Ishikawa (cell line): ENCODE measurements at regions not wholly inside any gene's neighbourhood (a gene's known extent, or its start where the extent isn't known, plus 50 kb on each side); places are given as distances from the start of the nearest gene placed in this dataset.

Source experiments
- CEBPB ChIP-seq: IDR thresholded peaks from 2 replicates; pipeline ENCODE4 v1.6.1; 2012
- CREB1 ChIP-seq: IDR thresholded peaks from 2 replicates; pipeline ENCODE4 v1.6.1; 2012; ENCODE audit warnings: low read depth
- EGR1 ChIP-seq: IDR thresholded peaks from 2 replicates; pipeline ENCODE4 v1.6.1; 2012
- EP300 ChIP-seq: IDR thresholded peaks from 2 replicates; pipeline ENCODE4 v1.6.1; 2012; ENCODE audit warnings: borderline replicate concordance
- FOXM1 ChIP-seq: IDR thresholded peaks from 2 replicates; pipeline ENCODE4 v1.6.1; 2012; ENCODE audit warnings: low read depth, borderline replicate concordance
- MAX ChIP-seq: IDR thresholded peaks from 2 replicates; pipeline ENCODE4 v1.6.1; 2012
- NFIC ChIP-seq: IDR thresholded peaks from 2 replicates; pipeline ENCODE4 v1.6.1; 2012
- RAD21 ChIP-seq: IDR thresholded peaks from 2 replicates; pipeline ENCODE4 v1.6.1; 2012; ENCODE audit warnings: low read depth
- REST ChIP-seq: IDR thresholded peaks from 2 replicates; pipeline ENCODE4 v1.6.1; 2012; ENCODE audit warnings: low read depth, mild to moderate bottlenecking
- TAF1 ChIP-seq: IDR thresholded peaks from 2 replicates; pipeline ENCODE4 v1.6.1; 2012; ENCODE audit warnings: low read depth, mild to moderate bottlenecking
- TCF12 ChIP-seq: IDR thresholded peaks from 2 replicates; pipeline ENCODE4 v1.6.1; 2012; ENCODE audit warnings: low read depth
- TEAD4 ChIP-seq: IDR thresholded peaks from 2 replicates; pipeline ENCODE4 v1.6.1; 2012
- USF1 ChIP-seq: IDR thresholded peaks from 2 replicates; pipeline ENCODE4 v1.6.1; 2012
- YY1 ChIP-seq: IDR thresholded peaks from 2 replicates; pipeline ENCODE4 v1.6.1; 2012; ENCODE audit warnings: low read depth
- ZBTB7A ChIP-seq: IDR thresholded peaks from 2 replicates; pipeline ENCODE4 v1.6.1; 2012; ENCODE audit warnings: low read depth

- TF ChIP-seq CEBPB (no peak), EP300 (no peak), USF1 (no peak)
Measured at GRCh38 chr7:69192134-69192533, 406.1 kb upstream of the AUTS2 start.

DNA sequence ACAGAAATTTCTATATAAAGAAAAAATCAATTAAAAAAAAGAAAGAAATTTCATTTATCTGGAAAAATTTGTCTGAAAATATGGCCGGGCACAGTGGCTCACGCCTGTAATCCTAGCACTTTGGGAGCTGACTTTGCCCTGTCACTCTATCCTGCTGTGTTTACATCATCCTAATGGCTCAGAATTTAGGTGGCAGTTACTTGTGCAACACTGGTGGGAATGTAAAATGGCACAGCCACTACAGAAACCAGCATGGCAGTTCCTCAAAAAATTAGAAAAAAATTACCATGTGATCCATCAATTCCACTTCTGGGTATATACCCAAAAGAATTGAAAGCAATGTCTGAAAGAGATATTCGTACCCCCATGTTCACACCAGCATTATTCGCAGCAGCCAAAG lies 405.2 kb upstream of the AUTS2 start:
- no peak for TF ChIP-seq YY1
- no peak for TF ChIP-seq MAX
- no peak for TF ChIP-seq TCF12
- TF ChIP-seq REST, result no peak
- no peak for TF ChIP-seq USF1
- no peak for TF ChIP-seq EGR1
- no peak for TF ChIP-seq ZBTB7A
- no peak for TF ChIP-seq TEAD4
- no peak for TF ChIP-seq CREB1
- no peak for TF ChIP-seq NFIC

DNA sequence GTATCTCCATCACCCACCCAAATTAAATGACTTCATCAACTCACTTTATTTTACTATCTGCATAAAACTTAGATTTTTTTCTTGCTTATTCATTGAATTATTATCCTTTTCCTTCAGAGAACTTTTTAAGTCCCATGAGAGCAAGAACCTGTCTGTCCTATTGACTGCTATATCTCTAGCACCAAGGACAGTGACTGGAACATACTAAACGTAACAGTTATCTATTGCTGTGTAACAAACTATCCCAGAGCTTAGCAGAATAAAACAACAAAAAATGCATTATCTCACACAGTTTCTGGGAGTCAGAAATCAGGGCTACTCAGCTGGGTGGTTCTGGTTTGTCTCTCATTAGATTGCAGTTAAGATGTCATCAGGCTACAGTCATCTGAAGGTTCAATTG lies 401.7 kb upstream of the AUTS2 start:
- TF ChIP-seq TEAD4 (no peak), MAX (no peak), ZBTB7A (no peak), REST (no peak), CEBPB (no peak), EP300 (no peak)

- TF ChIP-seq FOXM1 (no peak), CREB1 (no peak), TCF12 (no peak), TEAD4 (no peak), MAX (no peak), EGR1 (no peak), USF1 (no peak), EP300 (no peak), CEBPB (no peak), REST (no peak), TAF1 (no peak), ZBTB7A (no peak), RAD21 (no peak), NFIC (no peak), YY1 (no peak)
Measured at GRCh38 chr7:69198250-69198649, 400.0 kb upstream of the AUTS2 start.

- no peak for TF ChIP-seq RAD21
- no peak for TF ChIP-seq CEBPB
- no peak for TF ChIP-seq TAF1
- no peak for TF ChIP-seq MAX
- no peak for TF ChIP-seq EP300
- TF ChIP-seq TCF12, result no peak
- TF ChIP-seq FOXM1, result no peak
- no peak for TF ChIP-seq ZBTB7A
- TF ChIP-seq NFIC, result no peak
- no peak for TF ChIP-seq TEAD4
- TF ChIP-seq USF1, result no peak
- no peak for TF ChIP-seq CREB1
- TF ChIP-seq REST, result no peak
- TF ChIP-seq EGR1, result no peak
- TF ChIP-seq YY1, result no peak
Measured at GRCh38 chr7:69199041-69199440, 399.2 kb upstream of the AUTS2 start.
